Neuronal stem cell (in vitro differentiated cells): ENCODE measurements at regions not wholly inside any gene's neighbourhood (a gene's known extent, or its start where the extent isn't known, plus 50 kb on each side); places are given as distances from the start of the nearest gene placed in this dataset.

ENCODE experiments used
- DNase-seq: peaks from one replicate; pipeline ENCODE4 v3.0.0-alpha.2; 2013; ENCODE audit warnings: low spot score
- H2AFZ ChIP-seq: one replicate; pipeline ENCODE4 v1.6.1; 2013; ENCODE audit warnings: mild to moderate bottlenecking, low read length, inconsistent platforms
- H2AK5ac ChIP-seq: 2 replicates; pipeline ENCODE4 v1.6.1; 2013; ENCODE audit warnings: low read depth, mild to moderate bottlenecking, inconsistent platforms, low read length, moderate library complexity, mixed read lengths
- H2BK120ac ChIP-seq: 2 replicates; pipeline ENCODE4 v1.6.1; 2013; ENCODE audit warnings: low read depth, mild to moderate bottlenecking, inconsistent platforms, low read length, moderate library complexity, mixed read lengths
- H2BK12ac ChIP-seq: one replicate; pipeline ENCODE4 v1.6.1; 2013; ENCODE audit warnings: low read length, inconsistent platforms
- H2BK15ac ChIP-seq: 2 replicates; pipeline ENCODE4 v1.6.1; 2013; ENCODE audit warnings: mild to moderate bottlenecking, low read length, inconsistent platforms, mixed read lengths
- H2BK5ac ChIP-seq: one replicate; pipeline ENCODE4 v1.6.1; 2013; ENCODE audit warnings: inconsistent platforms, mild to moderate bottlenecking, low read length, moderate library complexity
- H3K14ac ChIP-seq: one replicate; pipeline ENCODE4 v1.6.1; 2013; ENCODE audit warnings: low read length, inconsistent platforms
- H3K18ac ChIP-seq: 2 replicates; pipeline ENCODE4 v1.6.1; 2013; ENCODE audit warnings: low read length, inconsistent platforms
- H3K23ac ChIP-seq: 2 replicates; pipeline ENCODE4 v1.6.1; 2013; ENCODE audit warnings: low read depth, mild to moderate bottlenecking, mixed read lengths, low read length, inconsistent platforms; ENCODE audit not compliant: poor library complexity
- H3K27ac ChIP-seq: replicated peaks from 3 replicates; pipeline ENCODE4 v1.5.1; 2013; ENCODE audit warnings: low read length, inconsistent platforms
- H3K27me3 ChIP-seq, 3 experiments: 2 replicates each; pipeline ENCODE4 v1.6.1; 2013; ENCODE audit warnings: low read length in 3 of 3, mild to moderate bottlenecking in 2 of 3, inconsistent platforms in 1 of 3, low read depth in 1 of 3, mixed read lengths in 1 of 3, moderate library complexity in 1 of 3; ENCODE audit not compliant: control insufficient read depth in 3 of 3, insufficient read depth in 3 of 3
- H3K36me3 ChIP-seq, 2 donors: replicated peaks in 1 of 2; 2 replicates each; pipeline ENCODE4 v1.6.1; 2013; ENCODE audit warnings: low read length in 2 of 2; ENCODE audit not compliant: control insufficient read depth in 2 of 2, insufficient read depth in 2 of 2
- H3K4ac ChIP-seq: 2 replicates; pipeline ENCODE4 v1.6.1; 2013; ENCODE audit warnings: inconsistent platforms, mild to moderate bottlenecking, low read length, moderate library complexity
- H3K4me1 ChIP-seq, 2 donors: 1 replicate in 1 of 2; 2 replicates in 1 of 2; pipeline ENCODE4 v1.6.1; 2013; ENCODE audit warnings: low read length in 2 of 2, low read depth in 1 of 2; ENCODE audit not compliant: control insufficient read depth in 2 of 2, insufficient read depth in 1 of 2
- H3K4me2 ChIP-seq: one replicate; pipeline ENCODE4 v1.6.1; 2013; ENCODE audit warnings: mild to moderate bottlenecking, low read length, inconsistent platforms; ENCODE audit not compliant: insufficient read depth, poor library complexity, severe bottlenecking
- H3K4me3 ChIP-seq, 2 donors: 2 replicates each; pipeline ENCODE4 v1.5.1; 2013; ENCODE audit warnings: low read length in 2 of 2, mild to moderate bottlenecking in 2 of 2, inconsistent platforms in 1 of 2, moderate library complexity in 1 of 2
- H3K79me1 ChIP-seq: one replicate; pipeline ENCODE4 v1.6.1; 2013; ENCODE audit warnings: low read depth, mild to moderate bottlenecking, inconsistent platforms, low read length, moderate library complexity
- H3K9ac ChIP-seq: one replicate; pipeline ENCODE4 v1.6.1; 2013; ENCODE audit warnings: mild to moderate bottlenecking, low read depth, low read length, inconsistent platforms; ENCODE audit not compliant: poor library complexity
- H3K9me3 ChIP-seq, 2 donors: replicated peaks in 1 of 2; 2 replicates each; pipeline versions ENCODE3 to v1.6.1; 2013; ENCODE audit warnings: low read length in 2 of 2, mild to moderate bottlenecking in 2 of 2, inconsistent platforms in 1 of 2, low read depth in 1 of 2, mixed read lengths in 1 of 2, moderate library complexity in 1 of 2; ENCODE audit not compliant: control insufficient read depth in 2 of 2, insufficient read depth in 1 of 2
- H4K8ac ChIP-seq: one replicate; pipeline ENCODE4 v1.6.1; 2013; ENCODE audit warnings: low read depth, mild to moderate bottlenecking, inconsistent platforms, low read length, moderate library complexity
- H4K91ac ChIP-seq: one replicate; pipeline ENCODE4 v1.6.1; 2013; ENCODE audit warnings: low read length, low read depth, mild to moderate bottlenecking, inconsistent platforms; ENCODE audit not compliant: poor library complexity
- WGBS, 2 donors: extraction: QIAGEN DNeasy Blood & Tissue Kit; methylation state at CpG; one replicate each; pipeline ENCODE4 v1.1.7; 2013; ENCODE audit warnings: missing lambda C conversion rate in 2 of 2, mixed read lengths in 1 of 2; ENCODE audit not compliant: insufficient read length in 2 of 2, insufficient replicate concordance in 1 of 2; ENCODE audit errors: extremely low coverage in 2 of 2; 5-methylcytosine and 5-hydroxymethylcytosine counted together

DNA sequence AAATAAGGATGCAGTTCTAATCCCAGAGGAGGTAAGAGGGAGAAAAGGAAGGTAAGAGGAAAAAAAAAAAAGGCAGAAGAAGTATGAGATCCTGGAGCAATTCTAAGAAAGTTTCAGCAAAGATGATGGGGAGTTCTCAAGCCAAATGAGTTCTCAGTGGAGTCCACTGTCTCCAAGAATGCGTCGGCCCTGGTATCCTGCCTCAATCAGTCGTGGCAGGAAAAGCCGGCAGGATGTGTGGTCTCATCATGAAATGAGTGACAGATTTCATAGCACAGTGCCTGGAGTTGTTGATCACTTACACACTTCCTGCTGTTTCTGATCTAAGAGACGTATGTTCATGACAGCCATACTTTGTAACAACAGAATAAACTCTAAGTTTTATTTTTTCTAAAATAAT is 554.9 kb downstream of the NXPH1 start:
- Histone ChIP-seq H3K18ac (no peak overlapping the region), H3K9me3 (no peaks in the 10 kb centered on the region), H4K91ac (no peak overlapping the region), H3K27me3 (no peaks in the 10 kb centered on the region), H3K4me2 (no peak overlapping the region), H3K4me3 (no peak overlapping the region), H3K14ac (no peak overlapping the region), H2BK15ac (no peak overlapping the region), H2AFZ (peak overlapping the region; percentile 37), H3K4ac (no peak overlapping the region), H4K8ac (no peak overlapping the region), H3K36me3 (no peaks in the 10 kb centered on the region), H2BK120ac (no peak overlapping the region), H2BK5ac (no peak overlapping the region), H3K4me1 (peaks cover 1 to 2% of the 10 kb centered on the region in 2 donors), H3K79me1 (no peaks in the 10 kb centered on the region), H3K23ac (no peak overlapping the region), H2AK5ac (no peak overlapping the region), H2BK12ac (no peak overlapping the region), H3K27ac (no peak overlapping the region), H3K9ac (no peak overlapping the region)
- no CpG with 5 or more reads among the region's 5 CpGs for WGBS, 2 donors
- no peak for DNase-seq

DNA sequence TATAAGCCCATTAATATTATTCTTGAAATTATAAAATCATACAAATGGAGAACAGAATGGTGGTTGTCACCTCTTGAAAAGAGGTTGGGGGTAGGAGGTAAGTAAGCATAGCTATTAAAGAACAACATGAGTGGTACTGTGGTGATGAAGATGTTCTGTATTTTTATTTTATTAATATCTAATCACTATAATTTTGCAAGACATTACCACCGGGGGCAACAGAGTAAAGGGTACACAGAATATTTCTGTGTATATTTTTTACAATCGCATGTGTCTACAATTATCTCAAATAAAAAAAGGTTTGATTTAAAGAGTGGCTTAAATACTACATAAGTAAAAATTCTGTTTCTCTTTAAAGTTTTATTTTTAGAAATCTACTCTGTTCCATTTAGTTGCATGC is 557.8 kb downstream of the NXPH1 start:
- Histone ChIP-seq H3K9ac (no peak overlapping the region), H2BK5ac (no peak overlapping the region), H3K4ac (no peak overlapping the region), H2BK15ac (no peak overlapping the region), H2AFZ (no peak overlapping the region), H3K23ac (no peak overlapping the region), H3K14ac (no peak overlapping the region), H3K27me3 (no peaks in the 10 kb centered on the region), H3K27ac (no peak overlapping the region), H3K4me3 (no peak overlapping the region), H2AK5ac (no peak overlapping the region), H4K91ac (no peak overlapping the region), H3K18ac (no peak overlapping the region), H3K79me1 (no peaks in the 10 kb centered on the region), H3K9me3 (no peaks in the 10 kb centered on the region), H3K4me2 (no peak overlapping the region), H3K36me3 (no peaks in the 10 kb centered on the region), H2BK120ac (no peak overlapping the region), H3K4me1 (no peaks in the 10 kb centered on the region), H2BK12ac (no peak overlapping the region), H4K8ac (no peak overlapping the region)
- DNase-seq: no peak
- WGBS, 2 donors: no CpG with 5 or more reads among the region's 2 CpGs

DNA sequence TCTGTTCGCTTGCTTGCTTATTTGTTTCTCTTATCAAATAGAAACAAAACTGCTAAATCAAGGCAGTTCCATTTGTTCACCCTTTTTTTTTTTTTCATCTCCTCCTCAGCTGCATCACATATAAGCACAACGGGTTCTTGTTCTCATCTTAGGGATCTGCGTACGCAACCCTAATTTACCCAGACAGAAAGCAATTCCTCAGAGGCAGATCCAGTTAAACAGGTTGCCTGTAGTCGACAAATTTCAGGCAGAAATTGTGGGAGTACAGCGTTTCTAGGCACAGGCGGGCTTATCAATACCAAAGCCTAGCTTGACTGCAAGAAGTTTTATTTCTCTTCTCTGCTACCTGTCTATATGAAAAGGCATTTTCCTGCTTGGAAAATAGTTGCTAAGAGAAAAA is 565.4 kb downstream of the NXPH1 start:
- Histone ChIP-seq H3K9ac (no peak overlapping the region), H3K27me3 (no peaks in the 10 kb centered on the region), H3K4me2 (no peak overlapping the region), H3K14ac (no peak overlapping the region), H3K18ac (no peak overlapping the region), H3K4ac (no peak overlapping the region), H2BK15ac (no peak overlapping the region), H2AK5ac (no peak overlapping the region), H3K79me1 (no peaks in the 10 kb centered on the region), H2BK5ac (no peak overlapping the region), H2BK120ac (no peak overlapping the region), H3K9me3 (no peaks in the 10 kb centered on the region), H3K4me1 (no peaks in the 10 kb centered on the region), H3K4me3 (no peak overlapping the region), H3K23ac (no peak overlapping the region), H4K91ac (no peak overlapping the region), H2BK12ac (no peak overlapping the region), H2AFZ (no peak overlapping the region), H3K36me3 (no peaks in the 10 kb centered on the region), H3K27ac (no peak overlapping the region), H4K8ac (no peak overlapping the region)
- no peak for DNase-seq
- WGBS, 2 donors: no CpG with 5 or more reads among the region's 7 CpGs

DNA sequence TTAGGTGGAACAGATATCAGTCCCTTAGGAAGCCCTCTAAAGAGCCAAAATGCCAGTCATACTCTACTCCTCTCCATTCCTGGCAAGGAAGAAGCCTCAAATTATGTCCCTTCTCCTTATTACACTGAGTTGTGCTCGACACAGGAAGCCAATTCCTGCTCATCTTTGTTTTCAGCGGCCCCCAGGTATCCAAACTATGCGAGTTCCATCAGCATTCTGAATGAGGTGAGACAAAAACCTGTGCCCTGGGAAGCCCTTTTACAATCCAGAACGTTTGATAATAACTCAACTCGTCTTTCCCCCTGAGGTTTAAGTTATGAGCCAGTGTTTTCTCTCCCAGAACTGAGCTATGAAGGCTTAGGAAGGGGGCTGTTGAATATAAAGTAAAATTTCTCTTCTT is 580.5 kb downstream of the NXPH1 start:
- no peaks in the 10 kb centered on the region for H3K27me3 ChIP-seq
- DNase-seq: peak; percentile 5
- H2AK5ac ChIP-seq: no peak overlapping the region
- WGBS, 2 donors: no CpG with 5 or more reads among the region's 5 CpGs
- H4K91ac ChIP-seq: no peak overlapping the region
- H3K18ac ChIP-seq: no peak overlapping the region
- H2BK15ac ChIP-seq: no peak overlapping the region
- H4K8ac ChIP-seq: no peak overlapping the region
- no peak overlapping the region for H2BK120ac ChIP-seq
- H3K4me2 ChIP-seq: no peak overlapping the region
- peak overlapping the region; percentile 57 for H3K27ac ChIP-seq
- peaks cover 0 to 2% of the 10 kb centered on the region in 2 donors for H3K4me1 ChIP-seq
- H3K14ac ChIP-seq: no peak overlapping the region
- H3K79me1 ChIP-seq: no peaks in the 10 kb centered on the region
- peaks cover 0 to 1% of the 10 kb centered on the region in 2 donors for H3K9me3 ChIP-seq
- no peak overlapping the region for H2BK12ac ChIP-seq
- H3K9ac ChIP-seq: no peak overlapping the region
- H2AFZ ChIP-seq: peak overlapping the region; percentile 66
- H3K4ac ChIP-seq: no peak overlapping the region
- H3K36me3 ChIP-seq: no peaks in the 10 kb centered on the region
- no peak overlapping the region for H3K23ac ChIP-seq
- no peak overlapping the region for H3K4me3 ChIP-seq
- H2BK5ac ChIP-seq: no peak overlapping the region
